H9 (cell line): ENCODE measurements at regions not wholly inside any gene's neighbourhood (a gene's known extent, or its start where the extent isn't known, plus 50 kb on each side); places are given as distances from the start of the nearest gene placed in this dataset.

ENCODE experiments used
- DNase-seq: peaks from one replicate; pipeline ENCODE4 v3.0.0-alpha.2; 2017
- H2AFZ ChIP-seq: one replicate; pipeline ENCODE4 v1.6.1; 2013; ENCODE audit warnings: mild to moderate bottlenecking, low read length, control low read depth, moderate library complexity
- H2AK5ac ChIP-seq: 2 replicates; pipeline ENCODE4 v1.6.1; 2013; ENCODE audit warnings: low read length, control low read depth, mixed read lengths; ENCODE audit not compliant: insufficient read length
- H2BK120ac ChIP-seq: one replicate; pipeline ENCODE4 v1.6.1; 2013; ENCODE audit warnings: low read depth, mild to moderate bottlenecking, low read length, control low read depth, inconsistent platforms; ENCODE audit not compliant: poor library complexity, severe bottlenecking
- H2BK12ac ChIP-seq: 2 replicates; pipeline ENCODE4 v1.6.1; 2013; ENCODE audit warnings: low read length, control low read depth, mixed read lengths, low read depth; ENCODE audit not compliant: insufficient read length
- H2BK15ac ChIP-seq: 2 replicates; pipeline ENCODE4 v1.6.1; 2013; ENCODE audit warnings: low read depth, low read length, control low read depth
- H2BK20ac ChIP-seq: one replicate; pipeline ENCODE4 v1.6.1; 2013; ENCODE audit warnings: low read depth, mild to moderate bottlenecking, low read length, control low read depth, inconsistent platforms; ENCODE audit not compliant: poor library complexity, severe bottlenecking
- H2BK5ac ChIP-seq: 2 replicates; pipeline ENCODE4 v1.6.1; 2013; ENCODE audit warnings: low read length, control low read depth, mixed read lengths; ENCODE audit not compliant: insufficient read length
- H3K14ac ChIP-seq: 2 replicates; pipeline ENCODE4 v1.6.1; 2013; ENCODE audit warnings: low read length, control low read depth; ENCODE audit not compliant: insufficient read depth
- H3K18ac ChIP-seq: 2 replicates; pipeline ENCODE4 v1.6.1; 2013; ENCODE audit warnings: low read depth, mild to moderate bottlenecking, mixed read lengths, low read length, control low read depth; ENCODE audit not compliant: insufficient read length
- H3K23ac ChIP-seq: 2 replicates; pipeline ENCODE4 v1.6.1; 2013; ENCODE audit warnings: low read length, control low read depth, mixed read lengths, low read depth; ENCODE audit not compliant: insufficient read length
- H3K23me2 ChIP-seq: 2 replicates; pipeline ENCODE4 v1.6.1; 2013; ENCODE audit warnings: low read depth, mild to moderate bottlenecking, mixed read lengths, low read length, control low read depth; ENCODE audit not compliant: insufficient read length, poor library complexity, severe bottlenecking
- H3K27ac ChIP-seq: 2 replicates; pipeline ENCODE4 v1.5.1; 2013; ENCODE audit warnings: low read length, control low read depth, mixed read lengths, low read depth; ENCODE audit not compliant: insufficient read length
- H3K27me3 ChIP-seq: 2 replicates; pipeline ENCODE4 v1.6.1; 2013; ENCODE audit warnings: low read length, control low read depth, inconsistent platforms; ENCODE audit not compliant: insufficient read depth
- H3K4ac ChIP-seq: 2 replicates; pipeline ENCODE4 v1.6.1; 2013; ENCODE audit warnings: low read depth, mild to moderate bottlenecking, control low read depth, inconsistent platforms, low read length, moderate library complexity
- H3K4me1 ChIP-seq: 2 replicates; pipeline ENCODE4 v1.6.1; 2013; ENCODE audit warnings: low read length, control low read depth, inconsistent platforms; ENCODE audit not compliant: insufficient read depth
- H3K4me2 ChIP-seq: 2 replicates; pipeline ENCODE4 v1.6.1; 2013; ENCODE audit warnings: low read length, control low read depth, mixed read lengths; ENCODE audit not compliant: insufficient read length, insufficient read depth
- H3K56ac ChIP-seq: 2 replicates; pipeline ENCODE4 v1.6.1; 2013; ENCODE audit warnings: low read depth, mild to moderate bottlenecking, mixed read lengths, low read length, control low read depth; ENCODE audit not compliant: insufficient read length
- H3K79me1 ChIP-seq: 2 replicates; pipeline ENCODE4 v1.6.1; 2013; ENCODE audit warnings: low read depth, mild to moderate bottlenecking, moderate library complexity, low read length, control low read depth, inconsistent platforms; ENCODE audit not compliant: insufficient read depth, poor library complexity, severe bottlenecking
- H3K79me2 ChIP-seq: 2 replicates; pipeline ENCODE4 v1.6.1; 2013; ENCODE audit warnings: low read length, control low read depth, inconsistent platforms; ENCODE audit not compliant: insufficient read depth
- H3K9ac ChIP-seq: 2 replicates; pipeline ENCODE4 v1.6.1; 2013; ENCODE audit warnings: low read length, control low read depth, mixed read lengths; ENCODE audit not compliant: insufficient read length; ENCODE audit errors: extremely low read depth
- H3K9me3 ChIP-seq: one replicate; pipeline ENCODE4 v1.6.1; 2013; ENCODE audit warnings: low read depth, low read length, inconsistent platforms; ENCODE audit not compliant: control insufficient read depth
- H3T11ph ChIP-seq: one replicate; pipeline ENCODE4 v1.6.1; 2013; ENCODE audit warnings: mild to moderate bottlenecking, low read length, control low read depth, inconsistent platforms
- H4K20me1 ChIP-seq: one replicate; pipeline ENCODE4 v1.6.1; 2013; ENCODE audit not compliant: control insufficient read depth, insufficient read length, insufficient read depth
- H4K5ac ChIP-seq: 2 replicates; pipeline ENCODE4 v1.6.1; 2013; ENCODE audit warnings: low read depth, mild to moderate bottlenecking, mixed read lengths, low read length, control low read depth; ENCODE audit not compliant: insufficient read length
- H4K8ac ChIP-seq: replicated peaks from 2 replicates; pipeline ENCODE4 v1.6.1; 2013; ENCODE audit warnings: low read length, control low read depth, mixed read lengths, low read depth; ENCODE audit not compliant: insufficient read length
- H4K91ac ChIP-seq: 2 replicates; pipeline ENCODE4 v1.6.1; 2013; ENCODE audit warnings: low read depth, mild to moderate bottlenecking, moderate library complexity, mixed read lengths, low read length, control low read depth; ENCODE audit not compliant: insufficient read length
- H3K27ac Mint-ChIP-seq, 3 experiments: 2 replicates in 2 of 3; 3 replicates in 1 of 3; pipeline ENCODE4 v1.8.0; 2020 to 2021; ENCODE audit warnings: mixed read lengths in 3 of 3, mild to moderate bottlenecking in 1 of 3, moderate library complexity in 1 of 3
- H3K27me3 Mint-ChIP-seq: 2 replicates; pipeline ENCODE4 v1.8.0; 2021; ENCODE audit warnings: low read depth, mild to moderate bottlenecking, moderate library complexity, mixed read lengths
- H3K36me3 Mint-ChIP-seq, 3 experiments: 2 replicates in 2 of 3; 3 replicates in 1 of 3; pipeline ENCODE4 v1.8.0; 2020 to 2021; ENCODE audit warnings: low read depth in 3 of 3, mixed read lengths in 3 of 3; ENCODE audit not compliant: insufficient read depth in 1 of 3
- H3K4me1 Mint-ChIP-seq, 2 experiments: 2 replicates each; pipeline ENCODE4 v1.8.0; 2020; ENCODE audit warnings: mixed read lengths in 2 of 2
- H3K4me3 Mint-ChIP-seq, 2 experiments: 2 replicates in 1 of 2; 3 replicates in 1 of 2; pipeline ENCODE4 v1.8.0; 2020 to 2021; ENCODE audit warnings: mild to moderate bottlenecking in 2 of 2, mixed read lengths in 2 of 2, moderate library complexity in 1 of 2
- H3K9me3 Mint-ChIP-seq, 2 experiments: 2 replicates in 1 of 2; 3 replicates in 1 of 2; pipeline ENCODE4 v1.8.0; 2020; ENCODE audit warnings: mild to moderate bottlenecking in 2 of 2, mixed read lengths in 2 of 2, moderate library complexity in 1 of 2
- CTCF ChIP-seq: fragments of 200-600 bp; sonication (generic); conservative IDR thresholded peaks from 3 replicates; pipeline ENCODE4 v1.8.0; 2021; ENCODE audit warnings: antibody characterized with exemption, mild to moderate bottlenecking
- WGBS: extraction: QIAGEN DNeasy Blood & Tissue Kit; methylation state at CpG from one replicate; pipeline ENCODE4 v1.1.7; 2013; ENCODE audit warnings: missing lambda C conversion rate, low lambda C conversion rate, mixed read lengths; ENCODE audit not compliant: insufficient read length; ENCODE audit errors: extremely low coverage; 5-methylcytosine and 5-hydroxymethylcytosine counted together

GRCh38 chr1:43063394-43064219, 104.9 kb upstream of the SLC2A1 start:
- no peaks in the 10 kb centered on the region for H3K23me2 ChIP-seq
- no peaks in the 10 kb centered on the region for H3K79me2 ChIP-seq
- peak overlapping the region in 1 of 3 experiments; percentile 36; a peak in 1 of 7 replicates for H3K27ac Mint-ChIP-seq
- no peak overlapping the region for H3K18ac ChIP-seq
- H4K5ac ChIP-seq: no peak overlapping the region
- H3K4me2 ChIP-seq: no peak overlapping the region
- H3K27ac ChIP-seq: no peak overlapping the region
- H3K4me1 Mint-ChIP-seq: peaks cover 29 to 39% of the 10 kb centered on the region in 2 experiments
- no peaks in the 10 kb centered on the region for H4K20me1 ChIP-seq
- H3K9me3 Mint-ChIP-seq: no peaks in the 10 kb centered on the region
- H2BK15ac ChIP-seq: no peak overlapping the region
- H3K4me3 Mint-ChIP-seq: no peak overlapping the region
- H4K8ac ChIP-seq: no peak overlapping the region
- H3K4me1 ChIP-seq: peaks cover 8% of the 10 kb centered on the region; the same call in 1 of the 2 replicates
- H2BK12ac ChIP-seq: no peak overlapping the region
- no peak overlapping the region for H2AK5ac ChIP-seq
- no CpG with 5 or more reads among the region's 10 CpGs for WGBS
- H2BK20ac ChIP-seq: no peak overlapping the region
- peaks cover 4% of the 10 kb centered on the region for H3K27me3 Mint-ChIP-seq
- no peak overlapping the region for H3K23ac ChIP-seq
- H3K79me1 ChIP-seq: no peaks in the 10 kb centered on the region
- no peak overlapping the region for H3K14ac ChIP-seq
- H3K36me3 Mint-ChIP-seq: no peaks in the 10 kb centered on the region; a peak in 2 of 7 replicates
- no peak overlapping the region for H3K56ac ChIP-seq
- H2AFZ ChIP-seq: no peak overlapping the region
- H3T11ph ChIP-seq: no peak overlapping the region
- H3K9me3 ChIP-seq: no peaks in the 10 kb centered on the region
- TF ChIP-seq CTCF: no peak
- H4K91ac ChIP-seq: no peak overlapping the region
- no peaks in the 10 kb centered on the region for H3K27me3 ChIP-seq
- H3K9ac ChIP-seq: no peak overlapping the region
- DNase-seq: no peak
- H2BK120ac ChIP-seq: no peak overlapping the region
- no peak overlapping the region for H2BK5ac ChIP-seq
- no peak overlapping the region for H3K4ac ChIP-seq
